ENCODE measurements at regions not wholly inside any gene's neighbourhood (a gene's known extent, or its start where the extent isn't known, plus 50 kb on each side); places are given as distances from the start of the nearest gene placed in this dataset.

DNA sequence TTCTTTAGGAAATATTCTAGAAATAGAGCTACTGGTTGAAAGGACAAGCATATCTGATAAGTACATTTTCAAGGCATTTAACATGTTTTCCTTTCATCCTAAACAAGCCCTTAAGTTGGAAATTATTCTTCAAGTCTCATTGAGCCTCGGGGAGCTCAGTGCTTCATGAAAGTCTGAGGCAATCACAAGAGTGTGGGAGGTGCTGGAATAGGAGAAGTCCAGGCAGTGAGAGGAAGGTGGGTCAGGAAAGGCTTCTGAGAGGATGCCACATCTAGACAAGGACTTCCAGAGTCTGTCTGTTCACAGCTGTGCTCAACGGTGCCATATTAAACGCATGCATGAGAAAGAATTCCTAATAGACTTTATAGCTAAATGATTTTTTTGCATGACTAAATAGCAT, 69.8 kb downstream of the CD83 start:
- DNase-seq (ENCODE audit: low spot score) = no peak

DNA sequence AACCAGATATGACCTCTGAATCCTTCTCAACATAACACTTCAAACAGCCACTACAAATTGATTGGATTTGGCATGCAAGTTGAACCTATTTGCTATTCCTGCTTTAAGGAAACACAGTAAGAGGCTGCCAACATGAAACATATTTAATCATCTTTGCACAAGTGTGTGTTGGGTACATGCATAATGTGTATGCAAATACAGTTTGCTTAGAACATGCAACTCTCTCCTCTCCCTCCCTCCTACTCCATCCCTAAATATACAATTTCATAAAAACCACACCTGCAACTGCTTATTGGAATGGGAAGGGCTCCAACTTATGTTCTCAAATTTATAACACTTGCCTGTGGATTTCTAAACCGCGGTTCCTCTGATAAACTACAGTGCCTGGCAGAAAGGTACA, 71.5 kb downstream of the CD83 start:
- DNase-seq (ENCODE audit: low spot score) = no peak

DNA sequence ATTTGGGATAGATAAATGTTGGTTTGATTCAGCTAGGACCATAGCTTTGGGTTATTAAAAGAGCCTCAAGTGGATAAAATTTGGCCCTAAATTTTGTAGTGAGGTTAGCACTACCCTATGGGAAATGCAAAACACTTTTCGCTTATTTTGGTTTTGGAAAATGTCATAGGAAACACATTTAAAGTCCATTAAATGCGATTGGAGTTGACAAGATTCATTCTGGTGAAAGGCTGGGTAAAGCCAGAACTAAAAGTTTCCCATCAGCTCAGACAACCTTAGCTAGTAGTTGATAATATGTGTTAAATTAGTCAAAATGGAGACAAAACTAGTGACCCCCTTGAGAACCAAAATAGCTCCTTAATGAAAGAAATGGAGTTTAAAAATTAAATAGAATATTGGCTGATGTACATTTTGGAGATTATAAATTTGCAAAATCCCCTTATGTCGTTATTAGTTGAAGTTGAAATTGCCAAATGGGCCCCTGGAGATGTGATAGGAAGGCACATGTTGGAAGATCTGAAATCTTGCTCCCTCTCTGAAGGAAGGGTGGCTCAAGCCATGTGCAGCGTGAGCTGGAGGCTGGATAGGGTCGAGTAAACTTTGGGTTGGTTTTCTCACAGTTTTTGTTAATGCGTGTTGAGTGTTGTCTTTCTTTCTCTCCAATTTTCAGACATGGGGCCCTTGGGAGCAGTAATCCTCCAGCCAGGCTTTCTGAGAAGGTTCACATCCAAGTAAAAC, 72.8 kb downstream of the CD83 start:
- DNase-seq (ENCODE audit: low spot score) = no peak

DNA sequence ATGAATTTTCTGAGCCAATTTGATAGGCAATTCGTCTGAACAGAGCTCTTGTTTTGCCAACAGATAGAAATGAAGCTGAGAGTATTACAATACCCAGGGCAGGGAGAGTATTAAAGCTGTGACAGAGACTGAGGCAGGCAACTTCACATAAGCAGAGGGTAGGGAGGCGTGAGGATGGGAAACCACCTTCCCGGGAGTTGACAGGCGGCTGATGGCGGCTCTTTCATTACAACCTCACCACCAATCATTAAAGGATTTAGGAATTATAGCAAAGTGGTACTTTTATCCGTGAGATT, 73.3 kb downstream of the CD83 start:
- no peak for DNase-seq (ENCODE audit: low spot score)

DNA sequence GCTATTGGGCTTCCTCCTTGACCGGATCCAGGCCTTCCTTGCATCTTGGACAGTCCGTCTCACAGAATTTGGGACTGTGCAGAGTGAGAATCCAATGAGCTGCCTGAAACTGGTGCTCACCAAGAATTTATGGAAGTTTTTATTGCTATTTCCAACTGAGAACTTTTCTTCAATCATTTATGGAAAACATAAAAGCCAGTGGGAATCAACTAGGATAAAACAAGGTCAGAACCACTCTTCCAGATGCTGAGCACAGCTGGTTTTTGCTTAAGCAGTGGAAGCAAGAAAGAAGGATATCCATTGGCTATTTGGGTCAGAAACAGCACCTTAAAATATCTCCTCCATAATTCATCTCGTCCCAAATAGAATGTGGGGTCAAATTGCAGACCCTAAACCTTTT, 74.2 kb downstream of the CD83 start:
- DNase-seq (ENCODE audit: low spot score) = no peak

DNA sequence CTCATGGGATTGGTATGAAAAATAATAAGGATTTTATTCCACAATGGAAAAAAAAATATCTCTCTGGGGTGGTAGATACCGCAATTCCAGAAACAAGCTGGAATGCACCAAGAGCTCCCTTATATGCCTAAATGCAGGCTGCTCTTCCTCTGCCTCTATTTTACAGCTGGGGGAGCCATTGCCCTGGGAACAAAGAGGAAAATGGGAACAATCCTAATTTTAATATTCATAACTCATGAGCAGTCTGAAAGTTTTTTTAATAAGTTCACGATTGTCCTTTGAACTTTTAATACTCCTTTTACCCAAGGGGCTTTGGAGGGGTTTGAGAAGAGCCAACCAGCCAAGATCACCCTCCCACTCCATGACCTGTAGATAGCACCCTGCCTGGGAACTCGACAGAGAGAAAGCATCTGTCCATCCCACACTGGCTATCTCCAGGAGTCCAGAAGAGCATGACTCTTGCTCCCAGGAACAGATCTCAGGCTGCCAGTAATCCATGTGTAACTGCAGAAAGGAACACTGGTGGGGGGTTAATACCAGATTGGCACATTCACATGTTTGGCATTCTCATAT, 74.7 kb downstream of the CD83 start:
- no peak for DNase-seq (ENCODE audit: low spot score)

DNA sequence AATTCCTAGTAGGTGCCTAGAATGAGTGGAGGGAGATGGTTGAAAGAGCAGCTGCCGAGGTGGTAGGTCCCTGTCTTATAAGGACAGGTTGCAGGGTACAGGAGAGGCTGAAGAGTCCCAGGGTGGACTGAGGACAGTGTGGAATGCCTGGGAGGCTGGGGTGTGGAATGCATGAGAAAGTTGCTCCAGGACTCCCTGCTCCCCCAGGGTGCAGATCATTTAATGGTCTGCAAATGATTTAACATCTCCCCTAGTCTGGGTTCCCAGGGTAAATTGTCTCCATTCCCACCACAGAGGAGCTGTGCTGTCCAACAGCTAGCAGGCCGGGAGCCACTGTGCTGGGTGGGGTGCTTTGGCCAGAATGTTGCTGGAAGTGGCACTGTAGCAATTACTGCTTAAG, 76.0 kb downstream of the CD83 start:
- DNase-seq (ENCODE audit: low spot score) = peak; percentile 28

DNA sequence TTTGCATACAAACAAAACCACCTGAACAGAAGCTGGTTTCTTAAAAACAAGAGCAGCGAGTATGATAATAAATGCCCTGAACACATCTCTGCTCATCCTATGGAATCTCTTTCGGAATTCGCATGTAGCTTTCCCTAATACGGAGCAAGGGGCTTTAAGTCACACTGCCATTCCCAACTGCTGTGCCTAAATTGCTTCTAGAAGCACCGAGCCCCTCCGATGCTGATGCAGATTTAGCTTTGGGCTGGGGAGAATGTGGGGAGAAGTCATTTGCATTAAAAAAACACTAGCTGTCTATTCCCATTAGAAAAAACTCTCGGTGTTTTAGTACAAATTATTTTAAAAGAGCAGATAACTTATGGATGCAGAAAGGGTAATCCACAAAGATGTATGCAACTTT, 76.9 kb downstream of the CD83 start:
- no peak for DNase-seq (ENCODE audit: low spot score)

DNA sequence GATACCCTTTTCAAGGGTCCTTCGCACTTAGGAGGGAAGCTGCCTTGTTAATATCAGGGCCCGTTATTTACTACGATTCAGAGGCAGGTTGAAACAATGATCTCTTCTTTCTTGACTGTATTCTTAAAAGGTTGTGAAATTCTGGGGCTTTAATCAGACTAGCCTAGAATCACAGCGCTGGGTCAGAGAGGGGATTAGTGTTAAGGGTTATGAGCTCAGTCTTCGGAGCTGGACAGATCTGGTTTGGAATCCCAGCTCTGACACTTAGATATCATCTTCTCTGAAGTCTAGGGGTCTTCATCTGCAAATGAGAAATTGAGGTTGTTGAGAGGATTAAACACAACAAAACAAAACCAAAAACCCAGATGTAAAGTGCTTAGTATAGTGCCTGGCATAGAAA, 77.4 kb downstream of the CD83 start:
- DNase-seq (ENCODE audit: low spot score) = no peak

DNA sequence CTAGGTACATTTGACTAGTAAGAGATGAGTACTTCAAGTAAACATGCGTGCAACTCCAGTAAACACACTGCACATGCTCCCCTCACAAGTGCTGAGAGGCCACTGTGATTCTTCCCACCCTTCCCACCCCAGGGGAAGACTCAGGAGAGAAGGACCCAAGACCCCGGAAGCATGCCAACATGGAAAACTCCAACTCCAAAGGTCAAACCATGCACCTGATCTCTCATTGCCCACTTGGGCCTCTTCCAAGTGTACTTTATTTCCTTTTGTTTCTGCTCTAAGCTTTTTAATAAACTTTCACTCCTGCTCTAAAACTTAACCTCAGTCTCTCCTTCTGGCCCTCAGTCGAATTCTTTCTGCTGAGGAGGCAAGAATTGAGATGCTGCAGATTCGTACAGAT, 78.5 kb downstream of the CD83 start:
- DNase-seq (ENCODE audit: low spot score) = no peak

DNA sequence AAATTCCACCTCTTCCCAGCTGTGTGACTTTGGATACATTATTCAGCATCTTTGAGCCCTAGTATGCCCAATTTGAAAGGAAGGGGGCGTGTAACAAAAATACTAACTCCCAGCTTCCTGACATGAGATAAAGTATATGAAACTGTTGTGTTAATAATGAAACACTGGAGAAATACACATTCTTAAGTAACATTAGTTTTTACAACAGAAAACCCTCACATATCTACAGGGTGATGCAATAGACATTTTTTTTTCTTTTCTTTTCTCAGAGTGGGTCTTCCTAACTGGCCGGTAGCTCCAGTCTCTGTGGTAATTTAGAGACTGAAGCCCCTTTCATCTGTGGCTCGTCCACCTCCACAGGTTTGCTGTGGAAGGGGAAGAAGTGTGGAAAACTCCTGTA, 79.5 kb downstream of the CD83 start:
- DNase-seq (ENCODE audit: low spot score) = no peak

DNA sequence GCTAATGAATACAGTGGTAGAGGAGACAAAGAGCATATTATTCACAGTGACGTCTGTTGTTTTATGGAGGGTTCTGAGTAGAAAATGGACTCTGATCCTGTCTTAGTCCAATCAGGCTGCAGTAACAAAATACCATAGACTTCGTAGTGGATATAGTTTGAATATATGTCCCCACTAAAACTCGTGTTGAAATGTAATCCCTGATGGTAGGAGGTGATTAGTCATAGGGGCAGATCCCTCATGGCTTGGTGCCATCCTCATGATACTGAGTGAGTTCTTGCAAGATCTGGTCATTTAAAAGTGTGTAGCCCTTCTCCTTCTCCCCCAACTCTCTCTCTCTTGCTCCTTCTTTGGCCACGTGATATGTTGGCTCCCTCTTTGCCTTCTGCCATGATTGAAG, 82.5 kb downstream of the CD83 start:
- no peak for DNase-seq (ENCODE audit: low spot score)

DNA sequence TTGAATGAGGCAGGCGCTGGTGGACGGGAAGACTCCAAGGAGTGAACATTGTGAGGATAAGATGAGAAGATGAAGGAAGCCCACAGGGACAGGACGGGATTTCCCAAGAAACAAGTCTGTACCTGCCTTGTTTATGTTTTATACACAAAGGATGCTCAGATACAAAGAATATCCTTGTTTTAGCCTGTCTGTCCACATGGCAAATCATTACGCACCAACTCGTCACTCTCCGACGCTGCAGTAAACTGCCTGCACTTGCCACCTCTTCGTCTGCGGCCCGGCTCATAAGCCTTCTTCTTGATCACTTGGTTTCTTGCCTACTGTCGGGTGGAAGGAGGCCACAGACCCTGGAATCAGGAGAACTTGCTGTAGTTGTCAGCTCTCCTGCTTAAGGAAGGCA, 85.4 kb downstream of the CD83 start:
- DNase-seq (ENCODE audit: low spot score) = no peak

DNA sequence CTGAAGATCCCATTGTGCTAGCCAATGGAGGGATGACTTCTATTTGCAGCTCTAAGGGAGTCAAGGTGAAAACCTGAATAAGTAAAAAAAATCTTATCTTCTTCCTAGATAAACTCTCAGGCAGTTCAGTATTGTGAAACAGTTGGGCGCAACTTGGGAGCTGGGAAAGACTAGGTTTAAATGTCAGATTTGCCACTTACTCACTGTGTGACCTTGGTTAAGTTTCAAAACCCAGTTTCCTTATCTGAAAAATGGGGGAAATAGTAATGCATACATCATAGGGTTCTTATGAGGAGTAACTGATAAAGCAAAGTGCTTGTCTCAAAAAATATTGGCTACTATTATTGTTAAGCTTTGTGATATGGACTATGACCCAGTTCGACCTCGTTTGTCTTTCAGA, 88.8 kb downstream of the CD83 start:
- no peak for DNase-seq (ENCODE audit: low spot score)

DNA sequence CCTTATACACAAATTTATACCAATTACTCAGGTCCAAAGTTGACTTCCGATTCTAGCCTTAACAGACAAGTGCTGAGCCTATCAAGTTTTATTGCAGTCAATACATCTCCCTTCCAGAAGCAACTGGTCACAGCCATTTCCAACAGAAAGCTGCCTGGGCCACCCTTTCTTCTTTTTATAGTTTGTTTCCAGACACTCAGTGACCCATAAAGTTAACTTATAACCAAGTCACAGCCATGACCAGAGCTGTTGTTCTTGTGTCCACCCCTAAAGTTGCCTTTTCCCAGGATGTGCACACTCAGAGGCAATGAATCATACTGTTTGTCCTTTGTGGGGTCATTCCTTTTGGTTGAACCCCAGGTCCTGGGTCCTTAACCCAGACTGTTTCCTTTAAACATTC, 89.9 kb downstream of the CD83 start:
- peak; percentile 72 for DNase-seq (ENCODE audit: low spot score)

DNA sequence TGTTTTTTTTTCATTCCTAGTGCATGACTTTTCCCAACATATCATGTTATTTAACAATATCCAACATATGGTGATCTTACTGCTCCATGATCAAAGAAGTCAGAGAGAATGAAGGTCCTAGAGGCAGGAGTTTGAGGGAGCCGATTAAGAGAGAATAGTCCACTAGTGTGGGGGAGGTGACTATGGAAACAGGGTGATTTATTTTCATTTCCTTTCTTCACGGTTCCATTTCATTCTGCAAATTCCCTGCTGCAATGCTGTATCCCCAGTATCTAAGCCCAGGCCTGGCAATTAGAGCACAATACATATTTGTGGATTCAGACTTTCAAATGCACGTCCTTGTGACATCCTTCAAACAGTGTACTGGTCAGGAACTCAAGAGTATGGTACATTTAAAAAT, 91.4 kb downstream of the CD83 start:
- DNase-seq (ENCODE audit: low spot score) = no peak

DNA sequence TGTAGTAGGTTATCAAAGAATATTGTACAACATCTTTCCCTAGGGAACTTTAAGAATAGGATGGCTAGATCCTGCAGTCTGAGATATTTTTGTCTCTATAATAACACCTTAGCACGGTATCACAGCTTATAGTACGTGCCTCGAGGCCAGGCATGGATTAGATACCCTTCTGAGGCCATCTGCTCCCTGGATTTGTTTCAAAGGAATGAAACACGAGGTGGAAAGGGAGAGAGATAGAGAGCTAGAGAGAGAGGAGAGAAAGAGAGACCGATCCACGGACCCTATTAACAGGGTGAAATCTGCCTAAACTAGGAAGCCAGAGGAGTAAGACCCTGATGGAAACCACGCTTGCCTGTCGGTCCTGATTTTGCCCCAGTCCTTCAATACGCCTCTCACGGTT, 92.5 kb downstream of the CD83 start:
- no peak for DNase-seq (ENCODE audit: low spot score)

DNA sequence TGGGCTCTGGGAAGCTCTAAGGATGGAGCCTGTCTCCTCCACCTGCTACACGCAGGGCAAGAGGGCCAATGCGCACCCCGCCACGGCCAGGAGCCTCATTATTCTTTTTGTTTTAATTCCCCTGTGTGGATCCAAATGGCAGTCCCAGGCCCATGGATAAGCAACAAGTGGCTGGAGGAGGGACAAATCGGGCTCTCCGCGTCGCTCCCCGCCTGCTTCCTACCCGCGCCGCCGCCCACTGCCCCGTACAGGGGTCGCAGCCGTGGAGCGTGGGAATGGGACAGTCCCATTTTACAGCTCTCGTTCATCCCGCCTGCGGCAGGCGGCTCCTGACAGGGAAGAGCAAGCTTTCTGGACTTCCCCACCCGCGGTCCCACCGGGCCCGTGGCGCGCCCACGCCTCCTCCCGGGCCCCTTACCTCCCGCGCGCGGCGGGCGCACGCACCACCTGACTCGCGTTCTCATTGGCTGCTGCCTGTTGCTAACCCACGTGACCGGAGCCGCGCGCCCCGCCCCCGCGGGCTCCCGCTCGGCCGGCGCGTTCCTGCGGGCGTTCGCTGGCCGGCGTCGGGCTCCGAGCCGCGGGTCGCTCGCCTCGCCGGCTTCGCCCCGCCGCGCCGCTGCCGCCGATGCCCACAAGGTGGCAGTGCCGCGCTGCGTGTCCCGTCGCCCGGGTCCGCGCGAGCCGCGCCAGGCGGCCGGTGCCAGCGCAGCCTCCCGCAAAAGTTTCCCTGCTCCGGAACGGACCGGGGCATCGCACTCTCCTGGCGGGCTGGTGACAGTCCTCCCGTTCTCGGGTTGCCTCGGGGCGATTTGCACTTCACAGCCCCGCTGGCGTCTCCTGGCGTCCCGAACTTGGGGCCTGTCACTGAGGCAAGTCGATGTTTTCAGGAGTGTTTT, 93.3 kb downstream of the CD83 start:
- DNase-seq (ENCODE audit: low spot score) = peak; percentile 94

DNA sequence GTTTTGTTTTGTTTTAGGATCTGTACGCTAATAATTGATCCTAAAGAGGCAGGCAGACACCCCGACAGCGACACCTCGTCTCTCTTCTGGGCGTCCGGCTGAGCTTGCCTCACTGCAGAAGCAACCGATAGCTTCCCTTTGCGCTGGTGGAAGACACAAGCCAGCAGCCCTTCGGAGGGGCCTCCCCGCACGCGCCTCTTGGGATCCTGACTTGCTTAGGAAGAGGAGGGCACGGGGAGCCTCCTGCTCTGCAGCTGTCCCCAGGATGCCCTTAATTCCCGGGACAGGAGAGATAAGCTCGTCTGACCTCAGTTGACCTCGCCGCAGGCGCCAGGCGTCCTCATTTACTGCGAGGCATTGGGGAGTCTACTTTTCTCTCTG, 94.0 kb downstream of the CD83 start:
- DNase-seq (ENCODE audit: low spot score) = no peak

DNA sequence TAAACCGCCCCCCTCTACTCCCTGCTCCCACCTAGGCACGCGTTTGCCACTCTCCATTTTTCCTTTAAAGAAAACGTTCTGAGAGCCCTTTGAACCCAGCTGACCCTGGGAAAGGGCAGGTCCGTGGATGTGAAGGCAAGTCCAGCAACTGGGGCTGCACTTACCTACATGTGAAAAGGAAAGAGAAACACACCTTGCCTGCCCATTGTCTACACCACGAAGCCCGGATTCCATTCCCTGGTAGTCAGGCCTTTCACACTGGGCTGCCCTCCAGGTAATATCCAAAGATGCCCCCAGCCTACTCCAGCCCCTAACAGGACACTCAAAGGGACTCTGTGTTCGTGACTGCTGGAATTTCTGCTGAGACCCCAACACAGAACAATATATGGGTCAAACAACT, 94.4 kb downstream of the CD83 start:
- peak; percentile 63 for DNase-seq (ENCODE audit: low spot score)

DNA sequence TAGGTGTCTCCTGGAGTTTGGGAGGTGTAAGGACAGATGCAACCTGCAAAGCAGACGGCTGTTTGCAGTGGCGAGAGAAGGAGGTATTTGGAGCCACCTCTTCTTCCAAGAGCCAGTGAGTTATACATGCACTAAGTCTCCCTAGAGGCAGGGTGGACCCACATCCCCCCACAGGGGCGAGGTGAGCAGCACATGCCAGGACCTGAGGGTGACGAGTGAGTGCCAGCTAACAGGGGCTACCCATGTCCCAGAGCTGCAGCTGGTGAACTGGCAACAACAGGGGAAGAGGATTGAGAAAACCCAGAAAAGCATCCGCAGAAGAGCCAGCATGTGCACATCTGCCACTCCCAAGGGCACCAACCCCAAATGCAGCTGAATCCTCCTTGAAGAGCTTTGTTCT, 95.1 kb downstream of the CD83 start:
- DNase-seq (ENCODE audit: low spot score) = no peak

DNA sequence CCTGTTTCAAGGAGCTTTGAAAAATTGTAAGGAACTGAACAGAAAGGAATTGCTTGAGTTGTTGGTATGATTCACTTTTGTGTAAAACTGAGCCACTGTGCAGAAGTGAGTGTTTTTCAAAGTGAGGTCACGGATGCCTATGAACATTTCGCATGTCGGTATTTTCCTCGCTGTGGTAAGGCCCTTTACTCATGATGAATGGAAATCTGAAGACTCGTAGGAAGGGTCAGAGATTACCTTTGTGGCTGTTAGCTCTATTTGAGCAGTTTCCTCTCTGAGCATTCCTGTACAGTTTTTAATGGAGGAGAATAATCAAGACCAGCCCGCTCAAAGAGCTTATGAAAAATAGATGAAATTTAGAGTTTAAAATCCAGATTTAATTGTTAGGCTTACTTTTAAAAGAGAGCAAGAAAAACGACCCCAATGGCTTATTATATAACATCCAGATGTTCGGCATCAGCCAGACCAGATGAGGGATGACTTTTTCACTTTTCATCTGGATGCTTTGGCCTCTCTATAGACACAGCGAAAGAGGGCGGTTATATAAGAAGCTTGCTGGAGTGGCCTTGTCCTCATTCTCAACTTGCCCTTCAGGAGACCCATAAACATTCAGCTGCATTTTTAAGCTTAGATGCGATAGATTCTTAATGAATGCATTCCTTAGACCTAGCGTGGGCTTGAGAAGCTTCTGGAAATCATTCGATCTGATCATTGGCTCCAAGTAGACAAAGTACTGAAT, 99.5 kb downstream of the CD83 start:
- no peak for DNase-seq (ENCODE audit: low spot score)
